Fibroblast of skin of left biceps (primary cell): ENCODE measurements at regions not wholly inside any gene's neighbourhood (a gene's known extent, or its start where the extent isn't known, plus 50 kb on each side); places are given as distances from the start of the nearest gene placed in this dataset.

Experiments used
- DNase-seq, 2 experiments: peaks; one replicate each; pipeline ENCODE4 v3.0.0-alpha.2; 2013; ENCODE audit warnings: low read depth in 2 of 2

GRCh38 chr4:175436196-175436595 lies 375.9 kb downstream of the GPM6A start:
- no peak for DNase-seq

DNA sequence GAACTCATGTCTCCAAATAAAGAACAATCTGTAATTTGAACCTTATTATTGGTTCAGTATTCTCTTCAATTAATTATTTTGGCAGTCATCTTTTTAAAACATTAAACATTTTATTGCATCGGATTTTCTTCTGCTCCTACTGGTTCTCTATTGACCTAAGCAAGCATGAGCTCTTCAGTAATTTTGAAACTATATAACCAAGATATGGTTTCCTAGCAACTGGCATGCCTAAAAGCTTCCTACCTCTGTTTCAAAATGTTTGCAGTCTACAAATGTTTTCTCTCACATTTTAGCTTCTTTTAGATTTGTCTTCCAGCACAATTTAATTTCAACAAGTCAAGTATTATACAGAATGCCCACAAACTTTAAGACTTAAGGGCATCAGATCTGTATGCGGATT lies 371.3 kb downstream of the GPM6A start:
- DNase-seq = no peak

- DNase-seq = no peak
Measured at GRCh38 chr4:175441256-175441655, 370.8 kb downstream of the GPM6A start.

DNA sequence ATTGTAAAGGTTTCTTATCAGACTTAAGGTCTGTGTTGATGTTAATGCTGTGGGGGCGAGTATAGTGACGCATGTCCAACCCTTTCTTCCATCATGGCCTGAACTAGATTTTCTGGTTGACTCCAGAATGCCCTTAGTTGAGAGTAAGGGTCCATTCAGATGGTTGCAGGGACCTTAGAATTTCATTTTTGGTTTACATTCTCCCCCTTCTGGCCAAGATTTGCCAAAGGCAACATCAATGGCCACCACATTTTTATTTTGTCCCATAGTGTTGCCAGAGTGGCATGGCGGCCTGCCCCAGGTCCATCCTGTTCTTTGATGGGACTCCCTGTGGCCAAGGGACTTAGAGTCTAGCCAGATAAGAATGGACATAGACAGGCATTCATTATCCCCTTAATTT lies 368.5 kb downstream of the GPM6A start:
- DNase-seq = no peak

DNA sequence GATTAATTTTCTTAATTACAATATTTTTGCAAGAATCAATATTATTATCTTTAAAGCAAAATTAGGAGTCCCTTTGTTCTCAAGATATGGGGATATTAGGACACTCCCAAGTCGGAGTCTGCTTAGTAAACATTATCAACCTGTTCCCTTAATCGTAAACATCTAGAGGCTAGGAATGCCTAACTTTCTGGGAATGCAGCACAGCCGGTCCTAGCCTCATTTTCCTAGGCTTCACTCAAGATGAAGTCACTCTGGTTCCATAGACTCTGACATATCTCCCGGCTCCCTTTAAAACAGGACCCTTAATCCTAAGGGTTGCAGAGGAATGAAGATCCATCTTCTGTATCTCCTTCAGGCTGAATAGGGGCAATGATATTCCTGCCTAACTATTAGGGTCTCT lies 367.6 kb downstream of the GPM6A start:
- DNase-seq = no peak

- no peak for DNase-seq
Measured at GRCh38 chr4:175447016-175447415, 365.0 kb downstream of the GPM6A start.

GRCh38 chr4:175450446-175450845 lies 361.6 kb downstream of the GPM6A start:
- DNase-seq = no peak

DNA sequence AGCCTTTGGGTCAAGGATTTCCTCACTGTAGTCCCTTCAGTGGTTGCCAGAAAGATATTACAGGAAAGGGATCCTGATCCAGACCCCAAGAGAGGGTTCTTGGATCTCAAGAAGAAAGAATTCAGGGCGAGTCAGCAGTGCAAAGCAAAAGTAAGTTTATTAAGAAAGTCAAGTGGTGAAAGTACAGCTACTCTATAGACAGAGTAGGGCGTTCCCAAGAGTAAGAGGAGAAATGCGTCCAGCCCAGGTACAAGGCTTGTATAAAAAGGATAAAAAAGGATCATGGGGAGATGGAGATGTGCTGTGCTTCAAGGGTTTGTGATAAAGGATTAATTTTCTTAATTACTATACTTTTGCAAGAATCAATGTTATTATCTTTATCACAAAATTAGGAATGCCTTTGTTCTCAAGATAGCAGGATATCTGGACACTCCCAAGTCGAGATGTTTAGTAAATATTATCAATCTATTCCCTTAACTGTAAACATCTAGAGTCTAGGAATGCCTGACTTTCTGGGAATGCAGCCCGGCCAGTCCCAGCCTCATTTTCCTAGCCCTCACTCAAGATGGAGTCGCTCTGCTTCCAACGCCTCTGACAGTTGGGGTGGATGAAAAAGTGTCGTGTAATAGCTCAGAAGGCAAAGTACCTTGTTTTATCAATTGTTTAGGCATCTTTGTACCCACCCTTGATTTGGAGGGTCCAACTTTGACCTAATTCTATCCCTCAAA lies 360.7 kb downstream of the GPM6A start:
- DNase-seq = no peak

- DNase-seq = no peak
Measured at GRCh38 chr4:175453456-175453855, 358.6 kb downstream of the GPM6A start.

DNA sequence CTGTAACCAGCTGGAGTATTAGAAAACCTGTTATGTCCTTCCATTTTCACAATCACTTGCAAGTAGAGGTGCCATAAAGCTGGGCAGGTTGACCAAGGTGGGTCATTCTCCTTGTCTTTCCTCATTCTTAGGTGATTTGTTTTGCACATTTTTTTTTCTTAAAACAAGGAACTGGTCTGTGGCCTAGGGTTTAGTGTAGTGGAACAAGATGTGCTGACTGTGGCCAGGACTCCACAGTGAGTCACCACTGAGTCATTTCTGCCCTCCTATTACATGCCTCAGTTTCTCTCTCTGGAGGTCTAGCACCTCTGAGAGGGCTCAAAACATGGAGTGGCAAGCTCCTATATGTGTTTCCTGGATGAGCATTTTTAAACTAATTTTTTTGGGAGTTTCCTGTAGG lies 355.9 kb downstream of the GPM6A start:
- DNase-seq = no peak

- no peak for DNase-seq
Measured at GRCh38 chr4:175457956-175458355, 354.1 kb downstream of the GPM6A start.

DNA sequence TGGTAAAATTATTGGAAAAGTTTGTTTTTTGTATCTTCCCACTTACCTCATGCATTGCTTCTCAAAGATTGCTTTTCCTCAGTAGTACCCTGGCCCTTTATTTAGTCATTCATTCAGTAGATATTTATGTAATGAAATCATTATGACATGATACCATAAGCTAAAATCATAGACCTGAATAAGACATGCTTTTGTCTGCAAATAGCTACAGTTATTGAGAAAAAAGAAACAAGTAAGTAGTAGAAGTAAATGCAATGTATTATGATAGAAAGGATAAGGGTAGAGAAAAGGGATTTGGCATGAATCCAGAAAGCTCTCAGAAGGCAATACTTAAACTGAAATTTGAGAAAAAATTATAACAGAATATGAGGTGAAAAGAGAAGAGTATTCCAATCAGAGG lies 352.5 kb downstream of the GPM6A start:
- DNase-seq = no peak

DNA sequence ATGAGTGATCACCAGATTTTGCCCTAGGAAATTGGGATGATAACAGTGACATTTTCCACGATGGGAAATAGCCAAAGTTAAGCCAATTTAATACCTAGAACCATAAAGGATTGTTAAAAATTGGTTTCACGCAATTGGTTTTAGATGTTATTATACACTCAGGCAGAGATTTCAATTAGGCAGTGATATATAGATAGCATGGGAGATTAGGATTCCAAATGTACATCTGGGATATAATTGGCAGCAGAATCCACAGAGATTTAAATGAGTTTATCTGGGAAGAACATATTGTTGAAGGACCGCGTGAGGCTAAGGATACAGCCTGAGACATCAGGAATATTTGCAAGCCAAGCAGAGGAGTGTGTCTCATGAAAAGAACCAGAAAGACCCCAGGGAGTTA lies 351.6 kb downstream of the GPM6A start:
- DNase-seq = no peak

GRCh38 chr4:175469514-175469913 lies 342.6 kb downstream of the GPM6A start:
- no peak for DNase-seq

DNA sequence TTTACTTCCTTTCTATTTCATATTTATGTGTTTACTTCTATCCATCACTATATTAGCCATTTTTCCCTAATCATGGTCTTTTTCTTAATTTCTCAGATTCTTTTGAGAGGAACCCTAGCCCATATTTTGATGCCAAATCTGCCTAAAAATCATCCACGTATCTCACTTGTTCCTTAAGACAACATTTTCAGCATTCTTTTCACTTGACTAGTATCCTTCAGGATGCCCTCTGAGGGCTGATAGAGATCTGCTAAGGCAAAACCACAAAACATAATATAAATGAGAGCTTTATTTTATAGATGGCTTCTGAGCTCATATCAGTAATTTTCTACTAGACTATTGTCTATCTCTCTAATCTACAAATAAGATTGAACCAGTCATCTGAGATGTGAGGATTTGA lies 341.9 kb downstream of the GPM6A start:
- peak; percentile 35 to 54 for DNase-seq

DNA sequence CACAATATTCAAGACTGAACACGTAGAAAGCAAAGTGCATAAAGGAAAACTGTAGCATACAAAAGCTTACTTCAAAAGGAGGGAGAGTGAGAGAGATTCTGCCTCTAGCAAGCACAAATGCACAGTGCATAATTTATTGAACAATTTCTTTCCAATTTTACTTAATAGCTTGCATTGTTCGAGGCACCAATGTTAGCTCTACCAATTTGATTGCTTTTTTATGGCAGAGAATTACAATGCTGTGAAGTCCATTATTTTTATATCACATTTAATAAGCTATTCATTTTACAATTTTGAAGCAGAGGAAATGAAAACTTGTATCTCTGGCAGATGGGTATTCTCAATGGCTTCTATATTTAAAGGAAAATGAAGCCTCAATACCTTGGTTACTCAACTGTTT lies 331.7 kb downstream of the GPM6A start:
- no peak for DNase-seq

- no peak for DNase-seq
Measured at GRCh38 chr4:175499735-175500352, 312.2 kb downstream of the GPM6A start.

DNA sequence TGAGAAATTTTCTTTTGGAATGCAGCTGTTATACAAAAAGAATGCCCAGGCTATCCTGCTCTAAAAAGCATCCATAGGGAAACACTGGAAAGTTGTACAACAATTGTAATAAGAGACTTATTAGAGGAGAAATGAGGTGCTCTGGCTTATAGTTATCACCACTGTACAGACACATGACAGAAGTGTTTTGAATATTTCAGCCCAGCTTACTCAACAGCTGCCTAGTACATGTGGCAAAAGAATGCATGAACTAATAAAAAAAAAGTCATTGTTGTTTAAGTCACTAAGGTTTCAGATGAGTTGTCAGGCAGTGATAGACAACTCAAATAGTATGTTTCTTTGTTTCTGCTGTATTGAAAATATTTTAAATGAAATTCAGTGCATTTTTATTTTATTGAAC lies 307.7 kb downstream of the GPM6A start:
- peak in 1 of 2 experiments; percentile 2 for DNase-seq

DNA sequence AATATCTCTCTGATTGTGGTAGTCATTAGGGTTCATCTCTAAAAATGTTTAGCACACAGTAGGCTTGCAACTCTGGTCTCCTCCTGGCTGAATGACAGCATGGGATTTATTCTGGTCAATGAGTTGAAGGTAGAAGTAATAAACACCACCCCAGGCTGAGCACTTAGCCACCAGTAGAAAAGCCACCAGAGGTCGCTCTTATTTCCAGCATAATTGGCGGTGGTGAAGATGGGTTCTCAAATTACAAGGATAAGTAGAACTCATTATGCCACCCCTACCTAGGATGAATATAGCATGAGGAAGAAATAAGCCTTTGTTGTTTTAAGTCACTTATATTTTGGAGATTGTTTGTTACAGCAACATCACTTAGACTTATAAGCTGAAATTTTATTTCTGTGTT lies 302.7 kb downstream of the GPM6A start:
- no peak for DNase-seq

DNA sequence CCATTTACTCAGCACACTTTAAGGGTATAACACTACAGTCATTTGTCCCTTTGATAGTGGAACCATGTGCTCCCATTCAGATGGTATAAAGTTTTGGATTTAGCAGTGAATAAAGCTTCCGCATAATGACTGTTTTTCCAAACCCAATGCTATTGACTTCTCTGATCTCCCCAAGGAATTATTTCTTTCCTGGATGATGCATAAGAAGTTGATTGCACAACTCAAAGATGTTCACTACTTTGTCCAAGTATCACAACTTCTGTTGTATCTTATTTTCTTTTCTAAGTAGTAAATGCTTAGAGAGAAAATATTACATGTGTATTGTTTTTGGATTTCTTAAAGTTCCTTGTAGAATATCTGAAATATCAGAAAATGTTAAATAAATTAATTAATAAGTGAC lies 300.2 kb downstream of the GPM6A start:
- no peak for DNase-seq

GRCh38 chr4:175514174-175514573 lies 297.9 kb downstream of the GPM6A start:
- no peak for DNase-seq

DNA sequence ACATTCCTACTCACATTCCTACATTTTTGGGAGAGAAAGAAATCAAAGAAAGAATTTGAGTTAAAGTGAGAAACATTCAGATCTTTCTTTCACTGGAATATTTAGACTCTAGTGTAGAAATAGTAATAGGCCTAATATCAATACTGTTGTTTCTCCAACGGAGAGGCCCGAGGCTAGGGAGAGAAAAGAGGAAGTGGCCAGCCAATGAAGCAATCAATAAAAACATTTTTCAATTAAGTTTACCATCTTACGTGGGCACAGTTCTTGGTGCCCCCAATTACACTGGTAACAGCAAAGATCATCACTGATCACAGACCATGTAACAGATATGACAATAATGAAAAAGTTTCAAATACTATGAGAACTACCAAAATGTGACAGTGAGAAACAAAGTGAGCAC lies 281.4 kb downstream of the GPM6A start:
- DNase-seq = no peak

DNA sequence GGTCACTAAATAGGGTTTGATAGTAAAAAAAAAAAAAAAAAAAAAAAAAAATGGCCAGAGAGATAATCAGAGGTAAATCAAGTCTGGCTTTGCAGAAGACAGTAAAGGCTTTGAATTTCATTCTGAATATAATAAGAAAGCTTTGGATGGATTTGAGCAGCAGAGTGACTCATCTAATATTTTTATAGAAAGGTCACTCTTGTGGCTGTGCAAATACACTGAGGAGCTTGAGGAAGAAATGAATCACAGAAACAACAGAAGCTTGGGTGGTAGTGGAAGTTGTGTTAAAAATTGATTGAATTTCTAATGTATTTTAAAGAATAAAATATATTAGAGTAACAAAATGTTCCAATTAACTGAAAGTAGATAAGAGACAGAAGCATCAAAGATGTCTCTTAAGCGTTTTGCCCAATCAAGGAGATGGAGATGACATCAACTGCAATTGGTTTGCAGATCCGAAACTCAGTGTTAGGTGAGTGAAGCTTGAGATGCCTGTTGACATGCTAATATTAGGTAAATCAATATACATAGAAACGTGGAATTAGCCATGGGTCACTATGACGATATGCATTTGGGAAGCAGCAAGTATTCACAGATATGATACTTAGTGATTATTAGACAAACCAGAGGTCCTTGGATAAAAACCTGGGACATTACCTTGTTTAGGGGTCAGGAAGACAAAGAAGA lies 280.5 kb downstream of the GPM6A start:
- DNase-seq = peak; percentile 27 to 41
